WI38 (cell line): ENCODE measurements at regions not wholly inside any gene's neighbourhood (a gene's known extent, or its start where the extent isn't known, plus 50 kb on each side); places are given as distances from the start of the nearest gene placed in this dataset.

ENCODE experiments used
- H3K4me3 ChIP-seq: 2 replicates; pipeline ENCODE4 v1.5.1; 2011; ENCODE audit warnings: low read depth, mild to moderate bottlenecking, control low read depth, low read length
- TF ChIP-seq, protein P1 (sequence below): IDR thresholded peaks from 2 replicates; pipeline ENCODE4 v1.5.1; 2012; ENCODE audit warnings: low read depth, mild to moderate bottlenecking, control low read depth, low read length

GRCh38 chr5:164540174-164540573 lies 1034.8 kb downstream of the MAT2B start:
- TF ChIP-seq, protein P1, sequence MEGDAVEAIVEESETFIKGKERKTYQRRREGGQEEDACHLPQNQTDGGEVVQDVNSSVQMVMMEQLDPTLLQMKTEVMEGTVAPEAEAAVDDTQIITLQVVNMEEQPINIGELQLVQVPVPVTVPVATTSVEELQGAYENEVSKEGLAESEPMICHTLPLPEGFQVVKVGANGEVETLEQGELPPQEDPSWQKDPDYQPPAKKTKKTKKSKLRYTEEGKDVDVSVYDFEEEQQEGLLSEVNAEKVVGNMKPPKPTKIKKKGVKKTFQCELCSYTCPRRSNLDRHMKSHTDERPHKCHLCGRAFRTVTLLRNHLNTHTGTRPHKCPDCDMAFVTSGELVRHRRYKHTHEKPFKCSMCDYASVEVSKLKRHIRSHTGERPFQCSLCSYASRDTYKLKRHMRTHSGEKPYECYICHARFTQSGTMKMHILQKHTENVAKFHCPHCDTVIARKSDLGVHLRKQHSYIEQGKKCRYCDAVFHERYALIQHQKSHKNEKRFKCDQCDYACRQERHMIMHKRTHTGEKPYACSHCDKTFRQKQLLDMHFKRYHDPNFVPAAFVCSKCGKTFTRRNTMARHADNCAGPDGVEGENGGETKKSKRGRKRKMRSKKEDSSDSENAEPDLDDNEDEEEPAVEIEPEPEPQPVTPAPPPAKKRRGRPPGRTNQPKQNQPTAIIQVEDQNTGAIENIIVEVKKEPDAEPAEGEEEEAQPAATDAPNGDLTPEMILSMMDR, result no peak
- no peak overlapping the region for H3K4me3 ChIP-seq

- H3K4me3 ChIP-seq, result no peak overlapping the region
- TF ChIP-seq, protein P1, result no peak
These were observed 1040.1 kb downstream of the MAT2B start for GRCh38 chr5:164545507-164545906.

DNA sequence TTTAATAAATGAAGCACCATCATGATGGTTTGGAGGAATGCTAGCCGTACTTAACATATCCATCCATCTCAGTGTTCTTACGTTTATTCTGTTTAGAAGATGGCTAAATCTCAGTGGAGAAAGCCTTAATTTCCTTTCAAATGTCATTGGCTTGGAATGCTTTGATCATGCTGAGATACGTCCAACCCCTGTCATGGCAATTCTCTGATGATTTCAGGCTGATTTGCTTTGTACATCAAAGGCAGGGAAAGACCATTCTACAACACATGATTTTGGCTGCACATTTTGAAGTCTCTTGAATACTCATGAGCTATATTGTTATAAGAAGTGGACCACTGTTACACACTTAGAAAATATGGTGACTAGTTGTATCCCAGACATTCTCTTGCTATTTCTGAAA lies 1048.4 kb downstream of the MAT2B start:
- no peak overlapping the region for H3K4me3 ChIP-seq
- TF ChIP-seq, protein P1, result no peak

GRCh38 chr5:164555809-164556208 lies 1050.4 kb downstream of the MAT2B start:
- H3K4me3 ChIP-seq, result no peak overlapping the region
- TF ChIP-seq, protein P1, result no peak

GRCh38 chr5:164560216-164560615 lies 1054.8 kb downstream of the MAT2B start:
- no peak overlapping the region for H3K4me3 ChIP-seq
- TF ChIP-seq, protein P1, result no peak

- H3K4me3 ChIP-seq, result no peak overlapping the region
- TF ChIP-seq, protein P1, result no peak
These were observed 1056.8 kb downstream of the MAT2B start for GRCh38 chr5:164561933-164562872.

GRCh38 chr5:164563370-164563769 lies 1058.0 kb downstream of the MAT2B start:
- no peak overlapping the region for H3K4me3 ChIP-seq
- TF ChIP-seq, protein P1, result no peak
